ENCODE measurements at regions not wholly inside any gene's neighbourhood (a gene's known extent, or its start where the extent isn't known, plus 50 kb on each side); places are given as distances from the start of the nearest gene placed in this dataset.

DNA sequence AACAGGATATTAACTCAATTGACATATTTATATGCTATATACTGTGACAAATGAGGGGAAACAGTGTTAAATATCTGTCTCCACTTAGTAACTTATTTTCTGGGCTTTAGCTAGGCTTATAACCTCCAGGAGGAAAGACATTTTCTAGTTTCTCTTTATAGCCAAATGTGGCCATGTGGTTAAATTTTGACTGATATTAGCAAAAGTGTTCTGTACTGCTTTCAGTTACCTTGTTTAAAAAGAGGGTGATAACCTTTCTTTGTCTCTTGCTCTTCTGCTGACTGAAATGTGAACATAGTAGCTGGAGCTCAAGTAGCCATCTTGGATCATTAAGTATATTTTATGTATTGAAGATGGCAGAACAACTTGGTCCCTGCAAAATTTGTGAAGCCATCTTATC, 253.7 kb downstream of the PDHA2 start:
- no peak for TF ChIP-seq CTCF (conservative IDR thresholded peaks at IDR 0.05; ENCODE audit: low read length)
- DNase-seq (ENCODE audit: low read depth) = no peak
- no peak overlapping the region for H3K4me3 ChIP-seq (ENCODE audit: low read length)

- TF ChIP-seq CTCF (conservative IDR thresholded peaks at IDR 0.05; ENCODE audit: low read length) = no peak
- DNase-seq (ENCODE audit: low read depth) = no peak
- H3K4me3 ChIP-seq (ENCODE audit: low read length) = no peak overlapping the region
Observed at GRCh38 chr4:96094183-96094582, 254.3 kb downstream of the PDHA2 start.

GRCh38 chr4:96097040-96097607, 257.2 kb downstream of the PDHA2 start:
- TF ChIP-seq CTCF (conservative IDR thresholded peaks at IDR 0.05; ENCODE audit: low read length) = no peak
- DNase-seq (ENCODE audit: low read depth) = no peak
- no peak overlapping the region for H3K4me3 ChIP-seq (ENCODE audit: low read length)

DNA sequence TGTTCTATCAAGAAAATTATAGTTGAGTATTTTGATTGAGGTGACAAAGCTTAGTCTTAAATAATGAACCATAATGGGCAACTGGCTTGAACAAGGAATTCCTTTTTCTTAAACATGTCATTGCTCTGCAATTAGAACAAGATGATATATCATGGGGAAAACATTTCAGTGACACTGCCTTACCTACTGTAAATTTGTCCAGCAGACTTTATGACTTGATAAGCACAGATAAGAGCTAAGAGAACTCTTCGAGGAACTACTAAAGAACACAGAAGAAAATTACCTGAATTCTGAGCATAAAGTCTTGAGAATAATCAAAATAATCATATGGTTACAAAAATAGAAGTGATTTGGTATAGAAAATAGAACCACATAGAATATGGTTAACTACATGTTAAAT, 257.8 kb downstream of the PDHA2 start:
- DNase-seq (ENCODE audit: low read depth) = no peak
- TF ChIP-seq CTCF (conservative IDR thresholded peaks at IDR 0.05; ENCODE audit: low read length) = no peak
- H3K4me3 ChIP-seq (ENCODE audit: low read length) = no peak overlapping the region

- no peak for DNase-seq (ENCODE audit: low read depth)
- no peak for TF ChIP-seq CTCF (conservative IDR thresholded peaks at IDR 0.05; ENCODE audit: low read length)
- no peak overlapping the region for H3K4me3 ChIP-seq (ENCODE audit: low read length)
Observed at GRCh38 chr4:96099031-96099430, 259.1 kb downstream of the PDHA2 start.

DNA sequence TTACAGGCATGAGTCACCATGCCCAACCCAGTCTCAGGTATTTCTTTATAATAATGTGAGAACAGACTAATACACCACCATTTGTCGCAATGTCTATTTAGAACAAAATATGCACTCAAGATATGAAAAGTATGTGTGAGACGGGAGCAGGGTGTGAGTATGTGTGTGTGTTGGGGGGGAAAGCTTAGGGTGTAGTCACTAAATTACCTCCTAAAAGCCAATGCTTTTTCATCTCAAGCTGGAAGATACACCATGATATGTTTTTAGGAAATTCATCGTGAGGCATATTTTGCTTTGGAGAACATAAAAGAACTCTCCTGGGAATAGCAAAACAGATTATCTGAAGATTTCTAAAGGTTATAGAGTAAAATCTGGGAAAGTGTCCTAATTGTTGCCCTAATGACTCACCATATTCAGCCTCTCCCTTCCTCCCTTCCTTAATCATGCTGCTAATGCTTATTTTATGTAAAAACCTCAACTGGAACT, 262.7 kb downstream of the PDHA2 start:
- DNase-seq (ENCODE audit: low read depth) = no peak
- TF ChIP-seq CTCF (conservative IDR thresholded peaks at IDR 0.05; ENCODE audit: low read length) = no peak

GRCh38 chr4:96103086-96103485, 263.2 kb downstream of the PDHA2 start:
- DNase-seq (ENCODE audit: low read depth) = no peak
- H3K4me3 ChIP-seq (ENCODE audit: low read length) = no peak overlapping the region
- TF ChIP-seq CTCF (conservative IDR thresholded peaks at IDR 0.05; ENCODE audit: low read length) = no peak

More for the DNA sequence above, 262.7 kb downstream of the PDHA2 start:
- no peak overlapping the region for H3K4me3 ChIP-seq (ENCODE audit: low read length)
